ENCODE measurements at regions not wholly inside any gene's neighbourhood (a gene's known extent, or its start where the extent isn't known, plus 50 kb on each side); places are given as distances from the start of the nearest gene placed in this dataset.

DNA sequence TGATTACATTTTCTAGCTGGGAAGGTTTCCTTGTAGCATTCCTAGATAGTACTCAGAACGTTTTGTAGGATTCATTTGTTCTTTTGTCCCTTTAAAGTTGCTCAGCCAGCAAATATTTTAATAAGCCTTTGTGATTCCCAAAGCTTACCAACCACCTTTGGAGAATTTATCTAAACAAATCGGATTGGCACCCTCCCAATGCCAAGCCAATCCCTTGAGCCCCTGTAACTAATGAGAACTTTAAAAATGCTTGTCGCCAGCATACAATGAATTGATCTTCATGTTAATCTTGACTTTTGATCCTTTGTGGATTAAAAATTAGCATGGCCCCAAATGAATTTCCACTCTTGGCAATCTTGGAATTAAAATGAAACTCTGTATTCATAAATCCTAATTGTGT is 559.5 kb downstream of the UTRN start:
- intact Hi-C loops (cut with DNase I; ENCODE audit: low total_unique reads) = no loop called here
- H3K4me1 ChIP-seq = no peaks in the 10 kb centered on the region
- no peak overlapping the region for H3K27ac ChIP-seq
- no peaks in the 10 kb centered on the region for H3K36me3 ChIP-seq
- no peaks in the 10 kb centered on the region for H3K27me3 ChIP-seq
- no peak for DNase-seq
- H3K4me3 ChIP-seq = no peak overlapping the region
- TF ChIP-seq POLR2A (IDR thresholded peaks at IDR 0.05) (no peak), CTCF (IDR thresholded peaks at IDR 0.05) (no peak)
- H3K9me3 ChIP-seq = no peaks in the 10 kb centered on the region

GRCh38 chr6:144845186-144845585 is 560.1 kb downstream of the UTRN start:
- Histone ChIP-seq H3K9me3 (no peaks in the 10 kb centered on the region), H3K4me1 (no peaks in the 10 kb centered on the region), H3K36me3 (no peaks in the 10 kb centered on the region), H3K4me3 (no peak overlapping the region), H3K27me3 (no peaks in the 10 kb centered on the region), H3K27ac (no peak overlapping the region)
- intact Hi-C loops (cut with DNase I; ENCODE audit: low total_unique reads) = no loop called here
- DNase-seq = no peak
- TF ChIP-seq POLR2A (IDR thresholded peaks at IDR 0.05) (no peak), CTCF (IDR thresholded peaks at IDR 0.05) (no peak)

DNA sequence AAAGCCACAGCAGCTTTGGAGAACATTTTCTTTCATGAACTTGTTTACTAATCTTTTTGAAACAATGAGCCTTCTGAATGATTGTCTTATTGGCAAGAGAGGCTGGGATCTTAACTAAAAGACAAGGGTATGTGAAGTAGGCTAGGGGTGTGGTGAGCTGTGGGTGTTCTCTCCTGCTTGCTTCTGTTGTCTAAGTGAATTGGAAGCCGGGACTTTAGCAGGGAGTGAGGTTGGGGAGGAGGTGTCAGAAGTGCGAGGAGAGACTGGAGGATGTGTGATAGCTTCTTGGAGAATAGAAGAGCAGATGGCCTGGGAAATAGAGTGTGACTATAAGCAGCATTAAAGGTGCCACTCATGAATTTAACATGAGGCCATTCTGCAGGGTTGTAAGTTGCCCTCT is 562.8 kb downstream of the UTRN start:
- TF ChIP-seq CTCF (IDR thresholded peaks at IDR 0.05) = no peak
- no peak for TF ChIP-seq POLR2A (IDR thresholded peaks at IDR 0.05)
- Histone ChIP-seq H3K27ac (no peak overlapping the region), H3K27me3 (no peaks in the 10 kb centered on the region), H3K4me1 (no peaks in the 10 kb centered on the region), H3K36me3 (no peaks in the 10 kb centered on the region), H3K9me3 (no peaks in the 10 kb centered on the region), H3K4me3 (no peak overlapping the region)
- intact Hi-C loops (cut with DNase I; ENCODE audit: low total_unique reads) = no loop called here
- DNase-seq = no peak

DNA sequence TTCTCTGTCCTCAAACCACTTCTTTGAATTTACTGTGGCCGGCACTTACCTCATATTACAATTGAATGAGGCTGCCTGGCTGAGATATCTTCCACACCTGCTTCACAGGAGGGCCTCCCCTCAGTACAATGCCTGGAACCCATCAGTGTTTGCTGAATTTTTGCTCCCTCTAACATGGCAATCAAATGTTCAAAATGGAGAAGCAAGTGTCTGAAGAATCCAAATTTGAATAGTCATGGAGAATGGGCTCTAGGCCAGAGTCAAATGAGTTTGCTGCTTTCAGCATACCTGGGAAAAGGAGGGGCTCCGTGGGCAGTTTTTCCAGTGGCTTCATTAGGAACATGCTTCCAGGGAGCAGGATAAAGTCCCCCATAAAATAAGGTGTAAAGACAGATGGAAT is 564.8 kb downstream of the UTRN start:
- intact Hi-C loops (cut with DNase I; ENCODE audit: low total_unique reads) = no loop called here
- no peaks in the 10 kb centered on the region for H3K4me1 ChIP-seq
- no peaks in the 10 kb centered on the region for H3K36me3 ChIP-seq
- DNase-seq = no peak
- H3K27ac ChIP-seq = no peak overlapping the region
- H3K27me3 ChIP-seq = no peaks in the 10 kb centered on the region
- no peak overlapping the region for H3K4me3 ChIP-seq
- no peaks in the 10 kb centered on the region for H3K9me3 ChIP-seq
- TF ChIP-seq POLR2A (IDR thresholded peaks at IDR 0.05) (no peak), CTCF (IDR thresholded peaks at IDR 0.05) (no peak)

GRCh38 chr6:144853603-144854002 is 568.5 kb downstream of the UTRN start:
- H3K9me3 ChIP-seq = no peaks in the 10 kb centered on the region
- no peak for TF ChIP-seq CTCF (IDR thresholded peaks at IDR 0.05)
- TF ChIP-seq POLR2A (IDR thresholded peaks at IDR 0.05) = no peak
- H3K36me3 ChIP-seq = no peaks in the 10 kb centered on the region
- no peak for DNase-seq
- no peak overlapping the region for H3K27ac ChIP-seq
- no peaks in the 10 kb centered on the region for H3K27me3 ChIP-seq
- no peak overlapping the region for H3K4me3 ChIP-seq
- intact Hi-C loops (cut with DNase I; ENCODE audit: low total_unique reads) = no loop called here
- no peaks in the 10 kb centered on the region for H3K4me1 ChIP-seq
